ENCODE measurements at regions not wholly inside any gene's neighbourhood (a gene's known extent, or its start where the extent isn't known, plus 50 kb on each side); places are given as distances from the start of the nearest gene placed in this dataset.

- Histone ChIP-seq H3K4me3 (no peak overlapping the region), H3F3A (replicated peaks; ENCODE audit: low read depth) (no peaks in the 10 kb centered on the region), H3K9me2 (ENCODE audit: insufficient read depth) (no peaks in the 10 kb centered on the region), H3K36me3 (ENCODE audit: insufficient read depth) (no peaks in the 10 kb centered on the region), H3K4me1 (ENCODE audit: insufficient read depth) (no peaks in the 10 kb centered on the region; the same call in 1 of the 2 replicates), H3K27me3 (ENCODE audit: insufficient read depth) (no peaks in the 10 kb centered on the region), H3K4me2 (no peak overlapping the region), H3K79me2 (replicated peaks; ENCODE audit: insufficient read depth) (no peaks in the 10 kb centered on the region), H2AFZ (no peak overlapping the region), H3K27ac (ENCODE audit: low read depth) (no peak overlapping the region), H4K20me1 (replicated peaks; ENCODE audit: insufficient read depth) (no peaks in the 10 kb centered on the region)
- H3K9me3 Mint-ChIP-seq: no peaks in the 10 kb centered on the region
- H3K27me3 Mint-ChIP-seq (ENCODE audit: insufficient read depth, low read depth, poor library complexity): no peaks in the 10 kb centered on the region
- no peaks in the 10 kb centered on the region; the same call in 2 of the 3 replicates for H3K4me1 Mint-ChIP-seq
- ATAC-seq (no peak), DNase-seq (ENCODE audit: low spot score) (no peak)
- H3K36me3 Mint-ChIP-seq (ENCODE audit: low read depth): no peaks in the 10 kb centered on the region
- TF ChIP-seq CREB1 (CRISPR knock-in tag; IDR thresholded peaks at IDR 0.05; ENCODE audit: low read depth) (no peak), ZNF462 (CRISPR knock-in tag; IDR thresholded peaks at IDR 0.05) (no peak), JUNB (IDR thresholded peaks at IDR 0.05; ENCODE audit: unreplicated experiment) (no peak), REST (IDR thresholded peaks at IDR 0.05; ENCODE audit: unreplicated experiment) (no peak), ZNF114 (CRISPR knock-in tag; IDR thresholded peaks at IDR 0.05) (no peak), NANOG (IDR thresholded peaks at IDR 0.05; ENCODE audit: borderline replicate concordance) (no peak), EZH2 (IDR thresholded peaks at IDR 0.05; ENCODE audit: low read depth, unreplicated experiment) (no peak), ETS1 (IDR thresholded peaks at IDR 0.05) (no peak), STAT1 (IDR thresholded peaks at IDR 0.05; ENCODE audit: unreplicated experiment) (no peak), EZH2phosphoT487 (IDR thresholded peaks at IDR 0.05; ENCODE audit: unreplicated experiment) (no peak), POLR2AphosphoS5 (IDR thresholded peaks at IDR 0.05; ENCODE audit: low read depth) (no peak), ZNF331 (CRISPR knock-in tag; IDR thresholded peaks at IDR 0.05; ENCODE audit: low read depth) (no peak), CTCF (conservative IDR thresholded peaks at IDR 0.05; ENCODE audit: low read depth in 2 of 2) (no peak)
- no peak overlapping the region for H3K4me3 Mint-ChIP-seq
- H3K27ac Mint-ChIP-seq: no peak overlapping the region
Observed at GRCh38 chr18:38035193-38035592, 469.6 kb upstream of the CELF4 start.

Measured in GM23338 (cell line).